ENCODE measurements at regions not wholly inside any gene's neighbourhood (a gene's known extent, or its start where the extent isn't known, plus 50 kb on each side); places are given as distances from the start of the nearest gene placed in this dataset.

- no peak for TF ChIP-seq ZNF142 (CRISPR knock-in tag; IDR thresholded peaks at IDR 0.05)
- TF ChIP-seq SP1 (IDR thresholded peaks at IDR 0.05) = no peak
- TF ChIP-seq SP1 (CRISPR knock-in tag; IDR thresholded peaks at IDR 0.05) = no peak
- TF ChIP-seq ZFP91 (CRISPR knock-in tag; IDR thresholded peaks at IDR 0.05; ENCODE audit: borderline replicate concordance) = no peak
- no peak for TF ChIP-seq ZNF558 (CRISPR knock-in tag; IDR thresholded peaks at IDR 0.05; ENCODE audit: borderline replicate concordance)
- TF ChIP-seq ZNF576 (CRISPR knock-in tag; IDR thresholded peaks at IDR 0.05) = no peak
- no peak for TF ChIP-seq ZNF543 (CRISPR knock-in tag; IDR thresholded peaks at IDR 0.05)
- no peak for TF ChIP-seq ZNF431 (CRISPR knock-in tag; IDR thresholded peaks at IDR 0.05; ENCODE audit: borderline replicate concordance, low read depth)
- no peak for TF ChIP-seq ZNF574 (CRISPR knock-in tag; IDR thresholded peaks at IDR 0.05)
- no peak for TF ChIP-seq ZMYM2 (CRISPR knock-in tag; IDR thresholded peaks at IDR 0.05)
- TF ChIP-seq ZBTB1 (CRISPR knock-in tag; IDR thresholded peaks at IDR 0.05; ENCODE audit: borderline replicate concordance) = no peak
- TF ChIP-seq PHF20 (CRISPR knock-in tag; IDR thresholded peaks at IDR 0.05) = no peak
- TF ChIP-seq ZNF773 (CRISPR knock-in tag; IDR thresholded peaks at IDR 0.05; ENCODE audit: borderline replicate concordance) = no peak
These were observed 76.0 kb downstream of the CBLN2 start (continued) for GRCh38 chr18:72468021-72468710.

Data from HepG2 (cell line).